ENCODE measurements at regions not wholly inside any gene's neighbourhood (a gene's known extent, or its start where the extent isn't known, plus 50 kb on each side); places are given as distances from the start of the nearest gene placed in this dataset.
"Not testable (repeated sequence)": the region's sequence is repeated elsewhere in the genome, so short reads cannot be mapped to it uniquely, and the experiment has no call there.

DNA sequence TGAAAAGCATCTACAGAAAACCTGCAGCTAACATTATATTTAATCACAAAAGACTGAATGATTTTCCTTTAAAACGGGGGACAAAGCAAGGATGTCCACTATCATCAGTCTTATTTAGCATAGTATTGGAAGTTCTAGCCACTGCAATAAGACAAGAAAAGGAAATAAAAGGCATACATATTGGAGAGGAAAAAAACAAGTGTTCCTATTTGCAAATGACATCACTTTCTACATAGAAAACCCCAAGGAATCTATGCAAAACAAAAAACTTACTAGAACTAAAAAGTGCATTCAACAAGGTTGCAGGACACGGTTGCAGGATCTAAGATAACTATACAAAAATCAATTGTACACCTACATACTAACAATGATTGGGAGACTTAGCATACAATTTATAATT, 101.6 kb upstream of the MEF2A start:
- no peak for DNase-seq

DNA sequence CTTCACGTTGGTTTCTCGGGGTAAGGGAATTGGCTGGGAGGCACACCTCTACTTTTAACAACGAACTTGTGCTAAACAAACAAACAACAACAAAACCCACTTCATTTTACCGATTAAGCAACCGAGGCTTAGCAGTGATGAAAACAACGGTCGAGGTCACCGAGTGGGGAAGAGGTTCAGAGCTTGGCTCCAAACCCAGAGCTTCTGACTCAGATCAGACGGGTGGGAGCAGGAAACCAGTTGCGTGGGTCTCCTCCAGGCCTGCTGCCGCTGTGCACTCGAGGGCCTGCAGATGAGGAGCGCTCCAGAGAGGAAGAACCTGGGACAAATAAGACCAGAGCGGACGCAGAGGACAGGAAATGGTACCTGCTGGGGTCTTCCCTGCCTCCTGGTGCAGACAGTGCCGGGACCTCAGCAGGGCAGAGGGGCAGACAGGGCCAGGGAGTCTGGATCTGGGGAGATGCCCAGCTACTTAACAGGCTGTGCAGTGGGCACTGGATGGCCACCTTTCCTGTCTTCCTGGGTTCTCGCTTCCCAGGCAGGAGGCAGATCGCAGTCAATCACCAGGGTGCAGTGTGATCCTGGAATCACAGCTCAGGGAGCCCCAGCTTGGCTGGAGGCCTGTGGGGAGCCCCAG, 99.0 kb upstream of the MEF2A start:
- no peak for DNase-seq

DNA sequence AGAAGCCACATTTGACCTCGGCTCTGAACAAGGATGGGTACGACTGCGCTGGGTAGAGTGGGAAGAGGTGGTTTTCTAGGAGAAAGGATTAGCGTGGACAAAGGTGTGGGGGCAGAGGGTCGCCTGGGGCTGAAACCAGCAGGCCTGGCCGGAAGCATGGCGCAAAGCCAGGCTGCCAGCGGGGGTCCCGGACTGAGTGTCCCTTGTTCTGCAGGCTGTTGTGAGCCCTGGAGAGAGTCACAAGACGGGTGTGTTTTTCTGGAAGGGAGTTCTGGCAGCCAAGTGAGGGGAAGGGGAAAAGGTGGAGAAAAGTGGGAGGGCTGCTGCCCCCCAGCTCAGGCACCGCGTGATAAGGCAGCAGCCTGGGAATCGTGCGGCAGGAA, 98.5 kb upstream of the MEF2A start:
- DNase-seq: no peak

DNA sequence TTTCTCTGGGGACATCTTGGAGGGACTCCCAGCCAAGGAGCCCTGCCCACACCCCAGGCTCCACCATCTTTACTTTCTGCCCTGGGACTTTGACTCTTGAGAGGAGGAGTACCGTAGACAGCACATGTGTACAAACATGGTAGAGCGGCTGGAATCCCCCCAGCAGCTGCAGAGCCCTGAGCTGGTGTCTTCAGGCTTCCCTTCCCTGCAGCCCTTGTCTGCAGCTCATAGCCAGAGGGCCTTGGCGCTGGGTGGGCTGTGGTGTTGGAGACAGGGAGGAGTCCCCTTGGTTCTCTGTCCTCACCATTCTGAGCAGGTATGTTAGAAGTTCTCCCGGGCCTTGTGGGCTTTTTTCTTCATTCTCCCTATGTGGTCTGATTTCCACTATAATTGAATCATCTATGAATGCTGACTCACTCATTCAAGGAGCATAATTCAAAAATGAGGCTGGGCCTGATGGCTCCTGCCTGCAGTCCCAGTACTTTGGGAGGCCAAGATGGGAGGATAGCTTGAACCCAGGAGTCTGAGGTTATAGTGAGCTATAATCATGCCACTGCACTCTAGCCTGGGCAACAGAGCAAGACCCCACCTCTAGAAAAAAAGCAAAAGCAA, 97.8 kb upstream of the MEF2A start:
- no peak for DNase-seq

DNA sequence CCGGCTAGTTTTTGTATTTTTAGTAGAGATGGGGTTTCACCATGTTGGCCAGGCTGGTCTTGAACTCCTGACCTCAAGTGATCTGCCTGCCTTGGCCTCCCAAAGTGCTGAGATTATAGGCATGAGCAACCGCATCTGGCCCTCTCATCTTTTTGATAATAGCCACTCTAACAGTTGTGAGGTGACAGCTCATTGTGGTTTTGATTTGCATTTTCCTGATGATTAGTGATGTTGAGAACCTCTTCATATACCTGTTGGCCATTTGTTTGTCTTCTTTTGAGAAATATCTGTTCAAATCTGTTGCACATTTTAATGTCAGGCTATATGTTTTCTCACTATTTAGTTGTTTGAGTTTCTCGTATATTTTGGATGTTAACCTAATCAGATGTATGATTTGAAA, 95.6 kb upstream of the MEF2A start:
- not testable (repeated sequence) for DNase-seq

DNA sequence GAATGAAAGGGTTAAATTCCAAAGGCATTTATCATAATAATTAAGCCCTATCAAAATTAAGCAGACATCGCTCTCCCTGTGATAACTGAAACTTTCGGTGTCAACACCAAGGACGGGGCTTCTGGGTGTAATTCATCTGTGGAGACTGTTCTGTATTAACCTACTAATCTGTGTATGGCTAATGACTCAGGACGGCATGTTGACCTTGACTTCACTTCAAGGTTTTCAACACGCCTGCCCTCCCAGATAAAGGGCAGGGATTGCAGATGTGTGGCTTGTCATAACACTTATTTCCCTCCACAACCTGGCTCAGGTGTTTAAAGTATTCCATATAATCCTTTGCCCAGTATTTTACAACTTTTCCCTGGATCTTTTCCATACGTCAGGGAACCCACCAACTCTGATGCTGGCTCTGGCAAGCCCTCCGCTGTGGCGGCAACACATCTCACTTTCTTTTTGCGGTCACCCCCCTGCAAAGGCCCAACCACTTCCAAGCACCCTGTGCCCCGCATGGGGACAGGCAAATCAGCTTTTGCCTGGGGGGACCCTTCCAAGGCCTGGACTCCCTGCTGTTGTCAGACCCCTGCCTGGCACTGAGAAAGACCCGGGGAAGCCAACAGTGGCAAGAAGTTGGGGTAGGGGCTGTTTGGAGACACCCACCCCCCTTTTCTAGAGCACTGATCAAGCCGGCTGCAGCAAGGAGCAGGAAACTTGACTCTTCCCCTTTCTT, 93.2 kb upstream of the MEF2A start:
- no peak for DNase-seq

DNA sequence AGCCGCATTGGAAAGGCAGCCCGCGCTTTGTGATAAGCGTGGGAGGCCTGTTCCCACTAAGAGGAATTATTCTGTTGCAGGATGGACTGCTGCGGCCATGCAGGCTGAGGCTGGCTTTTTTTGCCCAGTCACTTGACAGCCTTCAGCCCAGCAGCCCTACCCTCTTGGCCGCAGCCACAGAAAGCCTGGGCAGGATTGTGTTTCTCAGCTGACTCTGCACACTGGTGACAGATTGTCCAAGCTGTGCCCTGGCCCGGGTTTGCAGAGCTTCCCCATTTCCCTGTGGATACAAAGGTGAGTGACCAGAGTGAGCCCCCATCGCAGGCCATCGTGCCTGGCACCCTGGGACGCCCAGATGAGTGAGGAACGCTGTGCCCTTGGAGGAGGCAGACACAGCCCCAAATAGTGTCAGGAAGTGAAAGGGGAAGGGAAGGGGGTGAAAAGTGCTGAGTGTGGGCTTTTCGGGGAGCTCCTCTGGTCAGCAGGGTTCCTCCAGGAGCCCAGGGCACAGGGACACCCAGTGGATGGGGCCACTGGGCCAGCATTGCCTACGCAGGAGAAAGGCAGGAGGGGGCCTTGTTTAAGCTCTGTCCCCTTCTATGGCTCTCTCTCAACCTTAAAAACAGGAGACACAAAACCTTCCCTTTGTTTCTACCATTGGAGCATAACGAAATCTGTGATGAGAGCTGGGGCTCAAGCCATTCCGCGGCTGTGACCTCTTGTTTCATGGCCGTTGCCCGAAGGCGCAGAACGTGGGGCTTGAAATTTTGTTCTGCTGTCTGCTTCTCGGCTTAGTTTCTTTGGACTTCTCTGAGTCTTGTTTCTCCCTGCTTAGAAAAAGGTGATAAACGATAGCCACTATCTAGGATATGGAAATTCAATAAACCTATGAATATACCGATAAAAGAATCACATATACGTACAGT, 91.5 kb upstream of the MEF2A start:
- DNase-seq: no peak

DNA sequence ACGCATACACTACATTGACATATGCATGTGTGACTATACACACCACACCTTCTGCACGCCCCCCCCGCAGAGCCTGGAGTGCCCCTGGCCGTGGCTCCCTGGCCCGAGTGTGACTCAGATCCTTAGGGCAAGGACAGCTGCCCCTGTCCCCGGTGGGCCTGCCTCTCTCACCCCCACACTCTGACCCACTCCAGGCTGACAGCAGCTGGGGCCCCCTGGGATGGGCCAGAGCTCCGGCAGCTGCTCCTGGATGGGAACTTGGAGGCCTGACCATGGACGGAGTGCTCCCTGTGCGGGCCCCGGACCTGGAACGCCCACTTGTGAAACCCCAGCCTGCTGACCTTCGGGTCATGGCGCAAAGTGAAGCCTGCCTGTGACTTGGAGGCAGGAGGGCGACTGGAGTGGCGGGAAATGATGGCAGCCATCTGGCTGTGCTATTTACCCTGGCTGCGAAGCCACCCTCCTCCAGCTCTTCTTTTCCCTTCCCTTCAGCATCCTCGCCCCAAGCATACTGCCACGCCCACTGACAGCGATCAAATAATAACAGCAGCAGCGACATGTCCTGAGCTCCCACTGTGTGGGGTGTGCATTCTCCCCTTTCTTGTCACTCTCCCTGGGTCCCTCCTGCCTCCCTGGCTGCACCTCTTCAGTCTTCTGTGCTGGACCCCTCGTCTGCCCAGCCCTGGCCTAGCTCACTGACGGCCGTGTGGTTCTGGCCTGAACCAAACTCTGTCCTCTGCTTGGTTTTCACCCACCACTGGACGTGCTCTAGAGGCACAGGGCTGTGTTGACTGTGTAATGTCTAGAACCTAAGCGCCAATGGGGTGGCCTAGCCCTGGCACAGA, 90.7 kb upstream of the MEF2A start:
- DNase-seq: no peak

DNA sequence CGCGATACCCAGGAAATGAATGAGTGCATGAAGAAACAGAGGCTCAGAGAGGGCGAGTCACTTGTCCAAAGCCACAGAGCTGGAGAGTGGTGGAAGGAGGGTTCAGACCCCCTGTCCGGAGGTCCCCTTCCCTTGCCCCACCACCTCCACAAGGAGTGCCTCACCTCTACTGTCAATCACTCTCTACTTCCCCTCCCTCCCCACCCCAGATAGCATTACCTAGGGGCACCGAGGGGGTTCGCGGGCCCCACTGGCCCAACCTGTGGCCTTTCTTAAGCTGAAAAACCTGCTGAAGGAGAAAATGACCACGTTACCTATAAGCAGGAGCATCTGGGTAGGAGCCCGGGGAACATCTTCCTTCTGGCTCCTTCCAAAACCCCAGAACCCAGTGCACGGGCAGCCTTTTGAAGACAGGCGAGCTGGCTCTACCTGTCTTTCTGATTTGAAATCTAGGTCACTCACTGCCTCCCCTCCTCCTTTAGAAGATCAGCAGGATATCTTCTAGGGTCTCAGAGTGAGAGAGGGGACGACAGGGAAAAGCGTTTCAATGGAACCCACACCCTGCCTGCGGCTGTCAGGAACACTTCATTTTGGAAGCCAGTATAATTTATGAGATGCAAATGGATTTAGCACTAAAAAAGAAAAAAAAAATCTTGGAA, 89.9 kb upstream of the MEF2A start:
- DNase-seq: no peak

DNA sequence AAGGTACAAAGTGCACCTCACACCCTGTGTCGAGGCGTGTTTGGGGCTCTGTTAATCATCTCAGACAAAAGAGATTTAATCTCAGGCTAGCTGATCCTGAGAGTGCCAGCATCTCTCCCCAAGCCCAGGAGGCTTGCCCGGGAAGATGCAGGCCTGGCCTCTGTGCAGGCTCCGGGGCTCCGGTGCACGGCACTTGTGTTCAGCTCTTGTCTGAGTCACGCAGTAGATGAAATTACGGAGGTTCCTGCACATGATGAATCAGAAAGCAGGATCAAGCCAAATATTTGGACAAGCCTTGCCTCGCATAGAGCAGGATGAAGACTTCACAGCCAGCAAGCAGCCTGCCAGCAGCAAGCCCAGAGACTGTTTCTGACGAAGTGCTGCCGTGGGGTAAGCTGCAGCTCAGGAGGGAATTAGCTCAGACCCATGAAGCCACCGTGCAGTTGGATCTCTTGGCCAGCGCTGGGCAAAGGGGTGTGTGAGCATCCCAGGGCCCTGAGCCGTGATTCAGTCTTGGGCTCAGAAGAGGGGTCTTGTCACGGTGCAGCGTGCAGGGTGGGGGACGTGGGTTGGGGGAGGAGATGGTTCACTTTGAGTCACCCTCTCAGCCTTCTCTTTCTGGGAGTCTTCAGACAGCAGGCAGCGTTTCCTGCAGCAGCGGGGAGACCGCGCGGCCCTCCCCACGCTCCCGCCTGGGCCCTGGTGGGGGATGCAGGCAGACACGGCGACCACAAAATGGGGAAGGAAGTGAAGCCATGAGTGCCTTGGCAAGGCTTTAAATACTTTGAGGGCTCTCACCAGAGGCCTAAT, 89.2 kb upstream of the MEF2A start:
- DNase-seq: peak; percentile 98

DNA sequence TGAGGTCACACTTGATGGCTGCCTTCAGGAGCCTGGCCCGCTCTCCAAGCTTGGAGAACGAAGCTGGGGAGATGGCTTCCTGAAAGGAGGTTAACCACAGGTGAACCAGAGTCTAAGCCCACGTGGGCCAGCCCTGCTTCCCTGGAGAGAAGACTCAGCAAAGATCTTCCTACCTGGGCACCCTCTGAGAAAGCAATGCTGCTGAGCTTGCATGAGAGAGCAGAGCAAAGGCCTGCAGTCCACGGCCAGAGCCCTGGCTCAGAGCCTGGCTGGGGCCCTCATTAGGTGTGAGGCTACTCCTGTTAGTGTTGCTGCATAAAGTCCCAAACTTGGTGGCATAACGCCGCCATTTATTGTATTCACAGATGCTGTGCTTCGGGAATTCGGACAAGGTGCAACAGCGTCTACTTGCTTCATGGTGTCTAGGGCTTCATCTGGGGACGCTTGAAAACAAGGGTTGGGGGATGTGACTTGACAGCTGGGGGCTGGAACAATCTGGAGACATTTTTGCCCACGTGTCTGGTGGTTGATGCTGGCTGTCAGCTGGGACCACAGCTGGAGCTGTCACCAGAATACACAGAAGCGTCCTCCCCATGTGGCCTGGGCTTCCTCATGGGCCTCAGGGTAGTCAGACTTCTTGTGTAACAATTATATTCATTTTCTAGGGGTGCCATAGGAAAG, 87.9 kb upstream of the MEF2A start:
- DNase-seq: no peak

DNA sequence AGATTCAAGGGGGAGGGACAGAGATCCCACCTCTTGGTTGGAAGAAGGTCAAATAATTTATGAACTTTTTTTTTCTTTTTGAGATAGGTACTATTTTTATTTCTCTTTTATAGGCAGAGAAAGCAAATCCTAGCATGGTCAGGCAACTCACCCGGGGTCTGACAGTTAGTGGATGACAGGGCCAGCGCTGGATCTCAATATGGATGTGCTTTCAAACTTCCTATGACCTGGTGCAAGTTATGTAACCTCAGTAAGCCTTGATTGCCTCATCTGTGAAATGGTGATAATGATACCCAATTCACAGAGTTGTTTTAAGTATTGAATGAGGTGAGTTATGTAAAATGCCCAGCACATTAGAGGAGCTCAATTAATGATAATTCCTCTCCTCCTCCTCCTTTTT, 86.8 kb upstream of the MEF2A start:
- no peak for DNase-seq

DNA sequence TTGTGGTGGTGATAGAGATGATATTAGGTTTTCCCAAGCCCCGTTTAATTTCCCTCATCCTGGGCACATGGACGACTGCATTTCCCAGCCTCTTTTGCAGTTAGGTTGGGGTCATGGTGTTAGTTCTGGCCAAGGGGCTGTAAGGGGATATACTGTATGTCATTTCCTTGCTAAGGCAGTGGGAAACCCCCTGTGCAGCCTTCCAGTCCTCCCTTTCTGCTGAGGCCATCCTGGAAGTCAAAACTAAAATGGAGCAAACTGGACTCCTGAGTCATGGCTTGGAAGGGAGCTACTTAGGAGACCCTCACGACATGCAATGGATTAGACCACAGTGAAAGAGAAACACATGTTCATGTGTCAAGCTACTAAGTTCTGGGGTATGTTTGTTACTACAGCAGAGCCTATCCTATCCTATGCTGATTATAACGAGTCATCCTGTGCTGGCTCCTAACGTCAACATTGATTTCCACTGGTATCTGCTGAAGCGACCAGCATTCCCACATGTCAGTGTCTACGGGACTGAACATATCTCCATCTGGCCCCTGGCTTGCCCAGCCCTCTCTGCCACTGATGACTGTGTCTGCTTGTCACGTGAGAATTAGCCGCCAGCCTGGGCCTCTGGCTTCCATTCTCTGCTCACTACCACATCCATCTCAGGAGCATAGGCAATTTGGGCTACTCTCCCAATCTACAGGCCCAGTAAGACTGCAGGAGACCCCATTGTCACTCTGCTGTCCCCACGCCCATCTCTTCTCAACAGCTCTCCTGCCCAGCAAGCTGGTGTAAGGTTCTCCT, 85.6 kb upstream of the MEF2A start:
- DNase-seq: no peak

DNA sequence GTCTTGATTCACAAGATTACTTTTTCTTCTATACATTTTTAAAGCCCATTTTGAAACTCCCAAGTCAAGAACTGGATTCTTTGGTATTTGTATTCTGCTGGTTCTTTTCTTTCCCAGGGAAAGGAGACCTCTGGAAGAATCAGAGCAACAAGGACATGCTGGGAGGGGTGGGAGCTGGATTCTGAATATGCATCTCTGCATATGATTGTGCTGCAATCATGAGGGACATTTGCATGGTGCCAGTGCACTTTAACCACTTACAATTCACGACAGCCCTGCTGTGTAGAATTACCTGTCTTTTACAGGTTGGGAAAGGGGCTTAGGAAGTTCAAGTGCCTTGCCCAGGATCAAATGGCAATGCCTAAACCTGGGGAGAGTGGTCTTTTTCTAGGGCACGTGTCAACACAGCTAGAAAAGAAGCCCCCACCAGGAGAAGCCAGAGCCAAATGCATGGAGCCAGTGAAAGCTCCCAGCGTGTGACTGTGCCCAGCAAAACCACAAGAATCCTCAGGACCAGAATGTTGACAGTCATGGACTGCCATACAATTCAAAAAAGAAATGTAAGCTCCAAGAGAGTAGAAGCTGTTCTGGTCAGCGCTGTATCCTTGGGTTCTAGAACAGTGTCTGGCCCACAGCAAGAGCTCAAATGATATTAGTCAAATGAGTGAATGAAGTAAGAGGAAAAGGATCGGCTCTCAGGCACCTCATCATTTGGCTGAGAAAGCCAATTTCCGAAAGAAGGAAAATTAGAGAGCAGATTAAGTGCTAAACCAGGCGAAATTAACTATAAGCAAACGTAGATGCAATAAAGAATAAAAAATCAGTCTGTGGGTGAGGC, 84.5 kb upstream of the MEF2A start:
- DNase-seq: no peak

DNA sequence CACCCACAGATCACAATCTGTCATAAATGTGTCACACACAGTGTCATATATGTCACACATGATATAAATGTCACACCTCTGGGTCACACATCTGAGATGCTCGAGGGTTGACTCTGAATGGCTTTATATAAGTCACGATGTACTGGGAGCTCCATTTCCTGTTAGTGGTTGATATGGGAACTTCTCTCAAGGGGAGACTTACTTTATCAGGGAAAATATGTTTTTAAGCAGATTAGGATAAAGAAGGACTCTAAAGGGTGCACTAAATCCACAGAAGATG, 83.9 kb upstream of the MEF2A start:
- DNase-seq: no peak

DNA sequence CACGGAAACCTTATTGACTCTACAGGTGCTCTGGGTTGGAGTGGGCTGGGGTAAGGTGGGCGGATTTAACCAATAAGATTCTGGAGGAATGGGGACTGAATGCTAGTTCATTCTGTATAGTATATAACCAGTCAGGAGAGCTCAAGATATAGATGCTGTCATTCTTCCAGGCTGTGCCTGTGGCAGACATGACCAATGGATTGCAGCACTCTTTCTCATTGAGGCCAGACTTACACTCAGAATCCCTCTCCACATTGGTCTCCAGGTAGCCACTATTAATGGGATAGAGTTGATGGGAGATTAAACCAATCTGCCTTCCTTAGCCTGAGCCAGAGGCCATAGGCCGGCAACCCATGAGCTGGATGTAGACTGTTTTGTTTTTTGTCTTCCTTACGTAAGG, 82.8 kb upstream of the MEF2A start:
- DNase-seq: no peak

DNA sequence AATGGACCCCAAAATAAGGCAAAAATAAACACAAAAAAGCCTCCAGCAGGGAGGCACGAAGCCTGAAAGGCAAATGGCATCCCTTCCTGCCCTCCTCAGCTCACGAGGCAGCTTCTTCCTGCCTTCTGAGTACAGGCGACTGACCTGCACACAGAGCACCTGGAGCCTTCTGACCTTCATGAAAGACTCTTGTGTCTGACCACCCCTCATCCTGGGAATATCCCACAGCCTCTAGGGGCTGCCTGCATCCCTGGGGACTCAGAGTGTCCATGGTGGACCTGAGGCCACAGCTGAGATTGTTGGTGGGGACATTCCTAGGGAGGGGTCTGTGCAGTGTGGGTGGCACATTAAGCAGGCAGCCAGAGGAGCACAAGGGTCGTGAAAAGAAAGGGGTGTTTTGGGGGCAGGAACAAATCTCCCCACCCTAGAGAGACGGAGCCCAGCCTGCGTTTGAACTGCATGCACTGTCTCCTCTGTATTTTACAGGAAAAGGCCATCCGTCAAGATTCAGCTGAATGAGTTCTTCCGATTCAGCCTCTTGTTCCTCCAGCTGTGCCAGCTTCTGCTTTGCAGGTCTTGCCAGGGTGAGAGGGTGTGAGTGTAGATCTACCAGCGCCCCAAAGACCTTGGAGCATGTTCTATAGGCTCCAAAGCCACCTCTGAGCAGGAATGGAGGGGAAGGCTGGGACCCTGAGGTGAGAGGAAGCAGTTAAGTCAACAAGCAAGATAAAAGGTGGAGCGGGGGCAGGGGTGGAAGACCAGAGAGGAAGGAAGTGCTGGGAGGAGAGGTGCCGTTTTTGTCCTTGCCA, 80.4 kb upstream of the MEF2A start:
- no peak for DNase-seq

DNA sequence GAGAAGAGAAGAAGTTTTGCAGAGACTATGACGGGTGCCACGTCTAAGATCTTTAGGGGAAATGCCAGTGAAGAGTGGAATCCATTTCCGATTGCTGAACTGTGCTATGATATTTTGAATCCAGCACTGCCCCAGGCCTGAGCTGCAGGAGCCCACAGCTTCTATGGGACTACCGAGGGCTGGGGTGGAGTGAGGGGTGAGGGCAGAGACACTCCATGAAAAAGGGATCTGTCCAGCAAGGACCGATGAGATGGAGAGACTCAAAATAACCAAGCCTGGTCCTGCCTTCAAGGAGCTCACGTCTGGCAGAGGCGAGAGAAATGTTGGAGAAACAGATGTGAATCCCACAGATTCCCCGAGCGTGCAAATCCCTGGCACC, 79.8 kb upstream of the MEF2A start:
- DNase-seq: no peak
